Mesothelial cell of epicardium (in vitro differentiated cells): ENCODE measurements at regions not wholly inside any gene's neighbourhood (a gene's known extent, or its start where the extent isn't known, plus 50 kb on each side); places are given as distances from the start of the nearest gene placed in this dataset.

Source experiments
- DNase-seq, 2 experiments: peaks; one replicate each; pipeline ENCODE4 v3.0.0; 2021; ENCODE audit warnings: low spot score in 2 of 2; ENCODE audit not compliant: unreplicated experiment in 2 of 2
- H3K27ac Mint-ChIP-seq: 2 replicates; pipeline ENCODE4 v1.8.0; 2021; ENCODE audit warnings: mixed read lengths
- H3K27me3 Mint-ChIP-seq: 2 replicates; pipeline ENCODE4 v1.8.0; 2021; ENCODE audit warnings: low read depth, mixed read lengths
- H3K36me3 Mint-ChIP-seq: 2 replicates; pipeline ENCODE4 v1.8.0; 2021; ENCODE audit warnings: mixed read lengths
- H3K4me1 Mint-ChIP-seq: 2 replicates; pipeline ENCODE4 v1.8.0; 2021; ENCODE audit warnings: mixed read lengths
- H3K4me3 Mint-ChIP-seq: 2 replicates; pipeline ENCODE4 v1.8.0; 2021; ENCODE audit warnings: mild to moderate bottlenecking, moderate library complexity, mixed read lengths
- H3K9me3 Mint-ChIP-seq: 2 replicates; pipeline ENCODE4 v1.8.0; 2021; ENCODE audit warnings: mixed read lengths
- TF ChIP-seq, protein P1 (sequence below): fragments of 200-600 bp; sonication (generic); IDR thresholded peaks from one replicate; pipeline ENCODE4 v1.5.0; 2021; ENCODE audit warnings: antibody characterized with exemption; ENCODE audit not compliant: unreplicated experiment

- Mint-ChIP-seq H3K4me1 (no peaks in the 10 kb centered on the region), H3K27me3 (no peaks in the 10 kb centered on the region), H3K9me3 (peaks cover 37% of the 10 kb centered on the region), H3K27ac (no peak overlapping the region), H3K4me3 (no peak overlapping the region), H3K36me3 (peaks cover 7% of the 10 kb centered on the region)
- DNase-seq, result no peak
- TF ChIP-seq, protein P1, sequence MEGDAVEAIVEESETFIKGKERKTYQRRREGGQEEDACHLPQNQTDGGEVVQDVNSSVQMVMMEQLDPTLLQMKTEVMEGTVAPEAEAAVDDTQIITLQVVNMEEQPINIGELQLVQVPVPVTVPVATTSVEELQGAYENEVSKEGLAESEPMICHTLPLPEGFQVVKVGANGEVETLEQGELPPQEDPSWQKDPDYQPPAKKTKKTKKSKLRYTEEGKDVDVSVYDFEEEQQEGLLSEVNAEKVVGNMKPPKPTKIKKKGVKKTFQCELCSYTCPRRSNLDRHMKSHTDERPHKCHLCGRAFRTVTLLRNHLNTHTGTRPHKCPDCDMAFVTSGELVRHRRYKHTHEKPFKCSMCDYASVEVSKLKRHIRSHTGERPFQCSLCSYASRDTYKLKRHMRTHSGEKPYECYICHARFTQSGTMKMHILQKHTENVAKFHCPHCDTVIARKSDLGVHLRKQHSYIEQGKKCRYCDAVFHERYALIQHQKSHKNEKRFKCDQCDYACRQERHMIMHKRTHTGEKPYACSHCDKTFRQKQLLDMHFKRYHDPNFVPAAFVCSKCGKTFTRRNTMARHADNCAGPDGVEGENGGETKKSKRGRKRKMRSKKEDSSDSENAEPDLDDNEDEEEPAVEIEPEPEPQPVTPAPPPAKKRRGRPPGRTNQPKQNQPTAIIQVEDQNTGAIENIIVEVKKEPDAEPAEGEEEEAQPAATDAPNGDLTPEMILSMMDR, result no peak
Measured at GRCh38 chr4:160159457-160159856, 1056.6 kb downstream of the RAPGEF2 start.

- H3K4me1 Mint-ChIP-seq, result no peaks in the 10 kb centered on the region
- TF ChIP-seq, protein P1, result no peak
- no peak overlapping the region for H3K27ac Mint-ChIP-seq
- H3K9me3 Mint-ChIP-seq, result peaks cover 41% of the 10 kb centered on the region
- H3K4me3 Mint-ChIP-seq, result no peak overlapping the region
- H3K36me3 Mint-ChIP-seq, result peaks cover 3% of the 10 kb centered on the region
- no peaks in the 10 kb centered on the region for H3K27me3 Mint-ChIP-seq
- DNase-seq, result no peak
Measured at GRCh38 chr4:160161026-160161425, 1058.1 kb downstream of the RAPGEF2 start.

- no peak overlapping the region for H3K4me3 Mint-ChIP-seq
- H3K36me3 Mint-ChIP-seq, result peaks cover 5% of the 10 kb centered on the region
- H3K27ac Mint-ChIP-seq, result no peak overlapping the region
- DNase-seq, result no peak
- TF ChIP-seq, protein P1, result no peak
- H3K27me3 Mint-ChIP-seq, result no peaks in the 10 kb centered on the region
- H3K4me1 Mint-ChIP-seq, result no peaks in the 10 kb centered on the region
- peaks cover 33% of the 10 kb centered on the region for H3K9me3 Mint-ChIP-seq
Measured at GRCh38 chr4:160175064-160175643, 1072.3 kb downstream of the RAPGEF2 start.

- no peak overlapping the region for H3K27ac Mint-ChIP-seq
- no peaks in the 10 kb centered on the region for H3K36me3 Mint-ChIP-seq
- peaks cover 14% of the 10 kb centered on the region for H3K4me1 Mint-ChIP-seq
- TF ChIP-seq, protein P1, result no peak
- no peak overlapping the region for H3K4me3 Mint-ChIP-seq
- no peaks in the 10 kb centered on the region for H3K27me3 Mint-ChIP-seq
- H3K9me3 Mint-ChIP-seq, result peaks cover 26% of the 10 kb centered on the region
- DNase-seq, result no peak
Measured at GRCh38 chr4:160180211-160180610, 1077.3 kb downstream of the RAPGEF2 start.

- H3K9me3 Mint-ChIP-seq, result peaks cover 26% of the 10 kb centered on the region
- no peaks in the 10 kb centered on the region for H3K27me3 Mint-ChIP-seq
- H3K27ac Mint-ChIP-seq, result peak overlapping the region; percentile 70
- TF ChIP-seq, protein P1, result no peak
- no peak overlapping the region for H3K4me3 Mint-ChIP-seq
- no peak for DNase-seq
- H3K36me3 Mint-ChIP-seq, result no peaks in the 10 kb centered on the region
- peaks cover 17% of the 10 kb centered on the region for H3K4me1 Mint-ChIP-seq
Measured at GRCh38 chr4:160182727-160183126, 1079.8 kb downstream of the RAPGEF2 start.

- Mint-ChIP-seq H3K4me1 (peaks cover 17% of the 10 kb centered on the region), H3K4me3 (no peak overlapping the region), H3K27ac (no peak overlapping the region), H3K36me3 (peaks cover 2% of the 10 kb centered on the region), H3K27me3 (no peaks in the 10 kb centered on the region), H3K9me3 (peaks cover 17% of the 10 kb centered on the region)
- TF ChIP-seq, protein P1, result no peak
- DNase-seq, result no peak
Measured at GRCh38 chr4:160184884-160185283, 1082.0 kb downstream of the RAPGEF2 start.
